SK-N-SH (cell line): ENCODE measurements at regions not wholly inside any gene's neighbourhood (a gene's known extent, or its start where the extent isn't known, plus 50 kb on each side); places are given as distances from the start of the nearest gene placed in this dataset.

Experiments
- CTCF ChIA-PET: fragments of 300-600, 350-600 bp; formaldehyde crosslinking; extraction: SDS; loops from one replicate; lab custom pipeline; 2021; lab: Yijun Ruan, JAX
- POLR2A ChIA-PET: fragments of 350-600 bp; sonication (Branson Sonifier 250); formaldehyde crosslinking; extraction: SDS; loops from one replicate; lab custom pipeline; 2020; ENCODE audit warnings: antibody characterized with exemption, inconsistent platforms; lab: Yijun Ruan, JAX
- DNase-seq: peaks from one replicate; pipeline ENCODE4 v3.0.0; 2012
- H2AFZ ChIP-seq: fragments of 200-600 bp; sonication (generic); 2 replicates; pipeline ENCODE4 v1.8.1; 2016; ENCODE audit warnings: antibody characterized with exemption, mild to moderate bottlenecking, low read depth
- H3F3A ChIP-seq: fragments of 200-600 bp; sonication (generic); replicated peaks from 2 replicates; pipeline ENCODE3; 2016; ENCODE audit warnings: antibody characterized with exemption, mild to moderate bottlenecking; ENCODE audit not compliant: insufficient read depth
- H3K27ac ChIP-seq, 2 experiments: fragments of 200-500 bp in 1 of 2; fragments of 200-600 bp in 1 of 2; sonication (Bioruptor generic) in 1 of 2; sonication (generic), shearing (Covaris generic) in 1 of 2; 2 replicates each; pipeline versions ENCODE4 v1.5.1 to v1.6.1; 2014 to 2016; ENCODE audit warnings: low read depth in 2 of 2, inconsistent platforms in 1 of 2, low read length in 1 of 2, mild to moderate bottlenecking in 1 of 2, mixed read lengths in 1 of 2
- H3K27me3 ChIP-seq: fragments of 200-600 bp; sonication (generic), shearing (Covaris generic); 2 replicates; pipeline ENCODE4 v1.6.1; 2016; ENCODE audit warnings: mixed run types; ENCODE audit not compliant: insufficient read depth
- H3K36me3 ChIP-seq, 2 experiments: fragments of 200-500 bp in 1 of 2; fragments of 200-600 bp in 1 of 2; sonication (Bioruptor generic) in 1 of 2; sonication (generic) in 1 of 2; replicated peaks in 1 of 2; 2 replicates each; pipeline versions ENCODE3 to v1.5.1; 2014 to 2016; ENCODE audit warnings: low read length in 1 of 2, mild to moderate bottlenecking in 1 of 2; ENCODE audit not compliant: insufficient read depth in 2 of 2, control insufficient read depth in 1 of 2
- H3K4me1 ChIP-seq, 2 experiments: fragments of 200-500 bp in 1 of 2; fragments of 200-600 bp in 1 of 2; sonication (Bioruptor generic) in 1 of 2; sonication (generic), shearing (Covaris generic) in 1 of 2; 2 replicates each; pipeline versions ENCODE4 v1.5.1 to v1.6.1; 2014 to 2016; ENCODE audit warnings: low read depth in 1 of 2, low read length in 1 of 2, mixed run types in 1 of 2; ENCODE audit not compliant: insufficient read depth in 2 of 2, control insufficient read depth in 1 of 2
- H3K4me2 ChIP-seq: fragments of 200-600 bp; sonication (generic), shearing (Covaris generic); 2 replicates; pipeline ENCODE4 v1.6.1; 2017; ENCODE audit warnings: mixed run types
- H3K4me3 ChIP-seq, 2 experiments: fragments of 200-500 bp in 1 of 2; fragments of 200-600 bp in 1 of 2; sonication (Bioruptor generic) in 1 of 2; sonication (generic), shearing (Covaris generic) in 1 of 2; 2 replicates each; pipeline versions ENCODE4 v1.5.1 to v1.8.1; 2014 to 2016; ENCODE audit warnings: low read depth in 2 of 2, inconsistent platforms in 1 of 2, low read length in 1 of 2, mild to moderate bottlenecking in 1 of 2, mixed read lengths in 1 of 2, moderate library complexity in 1 of 2
- H3K79me2 ChIP-seq: fragments of 200-600 bp; sonication (generic); 2 replicates; pipeline ENCODE4 v1.8.1; 2017; ENCODE audit warnings: mild to moderate bottlenecking; ENCODE audit not compliant: insufficient read depth
- H3K9ac ChIP-seq: fragments of 200-600 bp; sonication (generic); 2 replicates; pipeline ENCODE4 v1.6.1; 2017; ENCODE audit warnings: mixed run types
- H3K9me2 ChIP-seq: fragments of 200-600 bp; sonication (generic); 2 replicates; pipeline ENCODE4 v1.6.1; 2017; ENCODE audit warnings: mixed run types
- H3K9me3 ChIP-seq: fragments of 200-600 bp; sonication (generic); 2 replicates; pipeline ENCODE4 v1.6.1; 2017; ENCODE audit warnings: mixed run types, mild to moderate bottlenecking, moderate library complexity
- H4K20me1 ChIP-seq: fragments of 200-600 bp; sonication (generic); 2 replicates; pipeline ENCODE4 v1.6.1; 2017; ENCODE audit warnings: mild to moderate bottlenecking, mixed run types; ENCODE audit not compliant: insufficient read depth
- CHD2 ChIP-seq: fragments of 150-350 bp; IDR thresholded peaks from 2 replicates; pipeline ENCODE4 v1.6.1; 2018; ENCODE audit warnings: low read length; ENCODE audit not compliant: partially characterized antibody
- EP300 ChIP-seq, 2 experiments: IDR thresholded peaks; 2 replicates each; pipeline versions ENCODE4 v1.4.0 to v1.6.1; 2012; ENCODE audit warnings: borderline replicate concordance in 1 of 2, low read depth in 1 of 2, low read length in 1 of 2
- EZH2phosphoT487 ChIP-seq: fragments of 200-600 bp; sonication (generic); IDR thresholded peaks from 2 replicates; pipeline ENCODE4 v1.6.1; 2017; ENCODE audit warnings: low read depth, mixed run types, mild to moderate bottlenecking, antibody characterized with exemption, moderate library complexity, borderline replicate concordance
- FOXJ3 ChIP-seq: sonication (generic); formaldehyde crosslinking; IDR thresholded peaks from 2 replicates; pipeline ENCODE4 v1.5.1; 2020; ENCODE audit warnings: mild to moderate bottlenecking, missing genetic modification reagents
- FOXM1 ChIP-seq: IDR thresholded peaks from 2 replicates; pipeline ENCODE4 v1.4.0; 2012; ENCODE audit warnings: low read depth, mild to moderate bottlenecking
- GATA2 ChIP-seq: sonication (generic); formaldehyde crosslinking; IDR thresholded peaks from 2 replicates; pipeline ENCODE4 v1.5.0; 2020; ENCODE audit warnings: mild to moderate bottlenecking, missing genetic modification reagents
- POLR2AphosphoS5 ChIP-seq: IDR thresholded peaks from 2 replicates; pipeline ENCODE4 v1.6.1; 2012; ENCODE audit warnings: low read depth, low read length
- RAD21 ChIP-seq: IDR thresholded peaks from 2 replicates; pipeline ENCODE4 v1.6.1; 2012; ENCODE audit warnings: mild to moderate bottlenecking, low read length
- RCOR1 ChIP-seq: fragments of 150-350 bp; IDR thresholded peaks from 2 replicates; pipeline ENCODE4 v1.6.1; 2017; ENCODE audit warnings: antibody characterized with exemption, low read length
- RFX5 ChIP-seq: IDR thresholded peaks from 2 replicates; pipeline ENCODE4 v1.6.1; 2012; ENCODE audit warnings: mild to moderate bottlenecking, improper control_type of control experiment, low read length
- RXRA ChIP-seq: IDR thresholded peaks from 2 replicates; pipeline ENCODE4 v1.4.0; 2012; ENCODE audit warnings: low read depth, mild to moderate bottlenecking, borderline replicate concordance
- TAF1 ChIP-seq: IDR thresholded peaks from 2 replicates; pipeline ENCODE4 v1.6.1; 2012; ENCODE audit warnings: low read depth, mild to moderate bottlenecking, low read length, moderate library complexity, borderline replicate concordance
- WGBS: methylation state at CpG from one replicate; pipeline ENCODE4 v1.1.6; 2017; ENCODE audit warnings: low lambda C conversion rate; 5-methylcytosine and 5-hydroxymethylcytosine counted together
- TF ChIP-seq, protein P1 (sequence below): IDR thresholded peaks from 2 replicates; pipeline ENCODE4 v1.4.0; 2012; ENCODE audit warnings: low read depth
- TF ChIP-seq, protein P2 (sequence below): IDR thresholded peaks from 2 replicates; pipeline ENCODE4 v1.4.0; 2012; ENCODE audit warnings: low read depth, borderline replicate concordance
- TF ChIP-seq, protein P3 (sequence below): fragments of 150-350 bp; IDR thresholded peaks from 2 replicates; pipeline ENCODE4 v1.6.1; 2017; ENCODE audit warnings: antibody characterized with exemption, low read length, low read depth, borderline replicate concordance

- Histone ChIP-seq H3K4me2 (no peak overlapping the region), H3K27ac (no peak overlapping the region), H3K9me3 (no peaks in the 10 kb centered on the region), H3K36me3 (no peaks in the 10 kb centered on the region), H3K9ac (no peak overlapping the region), H3K27me3 (peaks cover 7% of the 10 kb centered on the region), H3K4me3 (peak overlapping the region in 1 of 2 experiments; percentile 33; a peak in 1 of 4 replicates), H3K9me2 (no peaks in the 10 kb centered on the region), H3K4me1 (peaks cover 0 to 6% of the 10 kb centered on the region in 2 experiments; a peak in 1 of 4 replicates), H3K79me2 (no peaks in the 10 kb centered on the region), H4K20me1 (no peaks in the 10 kb centered on the region), H2AFZ (no peak overlapping the region), H3F3A (no peaks in the 10 kb centered on the region)
- no peak for DNase-seq
- POLR2A ChIA-PET: no interaction called here
- TF ChIP-seq POLR2AphosphoS5: no peak
- no peak for TF ChIP-seq RAD21
- TF ChIP-seq, protein P1, sequence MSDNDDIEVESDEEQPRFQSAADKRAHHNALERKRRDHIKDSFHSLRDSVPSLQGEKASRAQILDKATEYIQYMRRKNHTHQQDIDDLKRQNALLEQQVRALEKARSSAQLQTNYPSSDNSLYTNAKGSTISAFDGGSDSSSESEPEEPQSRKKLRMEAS: no peak
- no peak for TF ChIP-seq GATA2
- no peak for TF ChIP-seq RFX5
- TF ChIP-seq FOXJ3 (CRISPR knock-in tag): no peak
- no peak for TF ChIP-seq CHD2
- no peak for TF ChIP-seq RXRA
- TF ChIP-seq, protein P2, sequence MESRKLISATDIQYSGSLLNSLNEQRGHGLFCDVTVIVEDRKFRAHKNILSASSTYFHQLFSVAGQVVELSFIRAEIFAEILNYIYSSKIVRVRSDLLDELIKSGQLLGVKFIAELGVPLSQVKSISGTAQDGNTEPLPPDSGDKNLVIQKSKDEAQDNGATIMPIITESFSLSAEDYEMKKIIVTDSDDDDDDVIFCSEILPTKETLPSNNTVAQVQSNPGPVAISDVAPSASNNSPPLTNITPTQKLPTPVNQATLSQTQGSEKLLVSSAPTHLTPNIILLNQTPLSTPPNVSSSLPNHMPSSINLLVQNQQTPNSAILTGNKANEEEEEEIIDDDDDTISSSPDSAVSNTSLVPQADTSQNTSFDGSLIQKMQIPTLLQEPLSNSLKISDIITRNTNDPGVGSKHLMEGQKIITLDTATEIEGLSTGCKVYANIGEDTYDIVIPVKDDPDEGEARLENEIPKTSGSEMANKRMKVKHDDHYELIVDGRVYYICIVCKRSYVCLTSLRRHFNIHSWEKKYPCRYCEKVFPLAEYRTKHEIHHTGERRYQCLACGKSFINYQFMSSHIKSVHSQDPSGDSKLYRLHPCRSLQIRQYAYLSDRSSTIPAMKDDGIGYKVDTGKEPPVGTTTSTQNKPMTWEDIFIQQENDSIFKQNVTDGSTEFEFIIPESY: no peak
- TF ChIP-seq, protein P3, sequence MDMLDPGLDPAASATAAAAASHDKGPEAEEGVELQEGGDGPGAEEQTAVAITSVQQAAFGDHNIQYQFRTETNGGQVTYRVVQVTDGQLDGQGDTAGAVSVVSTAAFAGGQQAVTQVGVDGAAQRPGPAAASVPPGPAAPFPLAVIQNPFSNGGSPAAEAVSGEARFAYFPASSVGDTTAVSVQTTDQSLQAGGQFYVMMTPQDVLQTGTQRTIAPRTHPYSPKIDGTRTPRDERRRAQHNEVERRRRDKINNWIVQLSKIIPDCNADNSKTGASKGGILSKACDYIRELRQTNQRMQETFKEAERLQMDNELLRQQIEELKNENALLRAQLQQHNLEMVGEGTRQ: no peak
- TF ChIP-seq EZH2phosphoT487: no peak
- TF ChIP-seq FOXM1: no peak
- no peak for TF ChIP-seq RCOR1
- no peak for TF ChIP-seq TAF1
- TF ChIP-seq EP300 (IDR thresholded peaks at IDR 0.05; ENCODE audit: borderline replicate concordance in 1 of 2, low read depth in 1 of 2, low read length in 1 of 2): no peak
- 64% methylated on average over 12 of the region's 19 CpGs for WGBS
- CTCF ChIA-PET: interaction anchor here (1.0 kb wide), 1 partner anchor 14 kb away, joined by 3 read pairs; no protein-coding TSS in a partner anchor
These were observed 459.3 kb downstream of the BRD1 start for GRCh38 chr22:49368221-49368975.
